Activated T-cell treated with anti-CD3 and anti-CD28 coated beads for 1 hour (primary cell): ENCODE measurements at regions not wholly inside any gene's neighbourhood (a gene's known extent, or its start where the extent isn't known, plus 50 kb on each side); places are given as distances from the start of the nearest gene placed in this dataset.
"Not testable (repeated sequence)": the region's sequence is repeated elsewhere in the genome, so short reads cannot be mapped to it uniquely, and the experiment has no call there.

Experiments
- DNase-seq: peaks from one replicate; pipeline ENCODE4 v3.0.0-alpha.2; 2020; ENCODE audit warnings: low read depth

DNA sequence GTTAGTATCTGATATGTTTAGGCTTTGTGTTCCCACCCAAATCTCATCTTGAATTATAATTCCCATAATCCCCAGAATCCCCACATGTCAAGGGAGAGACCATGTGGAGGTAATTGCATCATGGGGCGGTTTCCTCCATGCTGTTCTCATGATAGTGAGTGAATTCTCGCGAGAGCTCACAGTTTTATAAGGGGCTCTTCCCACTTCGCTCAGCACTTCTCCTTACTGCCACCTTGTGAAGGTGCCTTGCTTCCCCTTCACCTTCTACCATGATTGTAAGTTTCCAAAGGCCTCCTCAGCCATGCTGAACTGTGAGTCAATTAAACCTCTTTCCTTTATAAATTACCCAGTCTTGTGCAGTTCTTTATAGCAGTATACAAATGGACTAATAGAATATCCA, 371.9 kb upstream of the CCDC54 start:
- not testable (repeated sequence) for DNase-seq

DNA sequence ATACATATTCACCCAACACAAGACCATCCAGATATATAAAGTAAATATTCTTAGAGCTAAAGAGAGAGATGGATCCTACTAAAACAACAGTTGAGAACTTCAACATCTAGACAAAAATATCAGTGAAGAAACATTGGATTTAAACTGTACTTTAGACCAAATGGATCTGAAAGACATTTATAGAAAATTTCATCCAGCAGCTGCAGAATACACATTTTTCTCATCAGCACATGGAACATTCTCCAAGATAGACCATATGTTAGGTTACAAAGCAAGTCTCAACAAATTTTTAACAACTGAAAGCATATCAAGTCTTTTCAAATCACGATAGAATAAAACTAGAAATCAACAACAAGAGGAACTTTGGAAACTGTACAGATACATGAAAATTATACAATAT, 369.0 kb upstream of the CCDC54 start:
- no peak for DNase-seq

DNA sequence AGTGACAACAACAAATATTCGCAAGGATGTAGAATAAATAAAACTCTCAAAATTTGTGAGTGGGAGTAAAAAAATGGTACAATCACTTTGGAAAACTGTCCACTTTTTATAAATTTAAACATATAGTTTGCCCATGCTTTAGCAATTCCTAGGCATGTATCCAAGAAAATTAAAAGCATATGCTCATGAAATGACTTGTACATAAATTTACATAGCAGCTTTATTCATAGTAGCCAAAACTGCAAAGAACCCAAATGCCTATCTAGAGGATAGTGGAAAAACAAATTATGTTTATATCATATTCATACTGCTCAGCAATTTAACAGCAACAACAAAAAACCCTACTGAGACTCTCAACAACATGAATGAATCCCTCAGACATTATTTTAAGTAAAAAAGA, 363.6 kb upstream of the CCDC54 start:
- DNase-seq, result no peak

DNA sequence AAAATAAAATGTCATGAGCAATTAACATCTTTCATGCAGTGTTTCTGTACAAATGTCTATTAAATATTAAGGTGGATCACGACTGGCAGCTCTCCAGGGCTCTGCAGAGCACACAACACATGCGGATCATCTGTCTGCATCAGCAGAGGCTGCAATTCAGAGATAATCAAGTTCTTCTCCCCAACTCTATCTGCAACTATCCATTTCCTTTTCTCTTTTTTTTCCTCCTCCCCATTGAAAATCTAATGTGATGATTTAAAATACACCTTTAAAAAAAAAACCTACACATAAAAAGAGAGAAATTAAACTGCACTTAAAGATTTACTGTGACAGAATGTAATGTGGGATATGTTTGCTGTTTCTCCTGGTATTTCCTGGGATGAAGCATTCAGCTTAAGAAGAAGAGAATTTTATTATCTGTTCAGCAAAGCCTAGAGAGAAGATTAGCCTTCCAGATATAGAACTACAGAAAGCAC, 352.6 kb upstream of the CCDC54 start:
- DNase-seq, result no peak

DNA sequence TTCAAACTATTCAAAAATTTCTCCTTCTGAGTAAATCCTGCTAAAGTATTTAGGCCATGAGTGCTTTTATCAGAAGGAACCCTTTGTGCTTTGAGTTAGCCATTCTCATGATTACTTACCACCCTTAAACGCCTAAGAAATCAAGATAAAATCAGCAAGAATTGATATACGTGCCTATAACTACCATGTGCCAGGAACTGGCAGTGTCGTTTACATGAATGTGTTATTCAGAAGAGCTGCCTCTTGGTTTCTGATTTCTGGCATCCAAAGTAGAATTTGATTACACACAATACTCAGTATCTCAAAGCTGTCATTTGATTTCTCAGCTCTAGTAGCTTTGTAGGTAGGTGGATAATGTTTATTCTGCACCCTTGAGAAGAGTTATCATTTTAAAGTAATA, 351.3 kb upstream of the CCDC54 start:
- DNase-seq, result no peak

DNA sequence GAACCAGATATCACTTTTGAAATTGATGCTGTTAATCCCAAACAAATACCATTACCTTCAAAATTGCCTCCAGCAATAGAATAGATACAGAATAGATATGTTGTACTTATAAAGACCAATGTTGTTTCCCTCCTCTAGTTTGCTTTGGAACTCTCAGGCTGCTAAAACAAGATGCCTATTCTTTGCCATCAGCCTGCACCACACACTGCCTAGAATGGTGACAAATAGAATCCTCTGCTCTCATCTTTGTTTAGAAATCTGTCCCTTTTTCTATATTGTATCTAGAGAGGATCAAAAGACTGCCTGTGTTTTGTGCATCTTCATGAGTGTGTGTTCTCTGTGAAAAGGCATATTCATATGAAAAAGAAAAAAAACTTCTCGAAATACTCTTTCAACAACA, 349.2 kb upstream of the CCDC54 start:
- no peak for DNase-seq

DNA sequence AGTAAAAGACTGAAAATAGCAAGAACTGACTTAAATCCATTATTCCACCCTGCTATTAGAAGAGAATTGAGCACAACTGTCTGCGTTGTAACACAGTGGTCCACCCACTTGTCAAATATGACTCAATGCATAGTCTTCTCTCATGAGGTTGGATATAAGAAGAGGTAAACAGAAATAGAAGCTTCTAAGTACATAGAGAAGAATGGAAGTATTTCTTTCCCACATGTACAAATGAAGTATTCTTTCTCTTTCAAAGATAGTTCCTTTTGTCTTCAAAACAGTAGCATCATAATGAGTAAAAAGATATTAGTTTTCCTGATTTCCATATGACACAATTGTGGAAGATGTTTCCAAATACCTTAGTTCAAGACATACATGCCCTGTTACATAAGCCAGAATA, 348.6 kb upstream of the CCDC54 start:
- no peak for DNase-seq

DNA sequence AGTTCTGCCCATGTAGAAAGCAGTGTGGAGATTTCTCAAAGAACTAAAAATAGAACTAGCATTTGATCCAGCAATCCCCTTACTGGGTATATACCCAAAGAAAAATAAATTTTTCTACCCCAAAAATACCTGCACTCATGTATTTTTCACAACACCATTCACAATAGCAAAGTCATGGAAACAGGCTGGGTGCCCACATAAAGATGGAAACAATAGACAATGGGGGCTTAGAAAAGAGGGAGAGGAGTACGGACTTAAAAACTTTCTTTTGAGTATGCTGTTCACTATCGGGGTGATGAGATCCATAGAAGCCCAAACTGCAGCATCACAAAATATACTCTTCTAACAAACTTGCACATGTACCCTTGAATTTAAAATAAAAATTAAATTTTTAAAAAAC, 345.1 kb upstream of the CCDC54 start:
- DNase-seq, result no peak

DNA sequence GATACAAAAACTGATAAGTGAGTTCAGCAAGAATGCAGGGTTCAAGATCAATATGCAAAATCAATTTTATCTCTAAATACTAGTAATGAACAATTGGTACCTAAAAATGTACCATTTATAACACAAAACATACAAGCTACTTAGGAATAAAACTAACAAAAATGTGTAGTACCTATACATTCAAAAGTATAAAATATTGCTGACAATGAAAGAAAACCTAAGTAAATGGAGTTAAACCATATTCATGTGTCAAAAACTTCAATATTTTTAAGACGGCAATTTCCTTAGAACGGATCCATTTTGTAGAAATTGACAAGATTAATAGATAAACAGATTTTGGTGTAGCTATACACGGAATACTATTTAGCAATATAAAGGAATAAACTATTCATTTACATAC, 343.1 kb upstream of the CCDC54 start:
- DNase-seq, result no peak

DNA sequence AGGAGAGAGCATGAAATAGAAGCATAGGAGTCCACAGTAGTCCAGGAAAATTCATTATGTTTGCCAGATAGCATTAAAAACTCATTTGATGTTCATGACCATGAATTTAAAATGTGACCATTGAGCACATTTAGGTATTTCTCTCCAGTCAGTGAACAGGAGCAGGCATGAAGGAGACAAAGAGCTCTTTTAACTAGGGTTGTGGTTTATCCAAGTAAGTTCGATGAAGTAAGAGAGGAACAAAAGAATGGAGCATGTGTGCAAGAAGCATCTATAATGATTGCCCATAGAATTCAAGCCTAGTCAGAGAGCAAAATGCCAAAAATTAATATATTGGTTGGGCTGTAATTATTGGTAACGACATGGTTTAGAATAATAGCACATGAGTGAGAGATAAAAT, 342.1 kb upstream of the CCDC54 start:
- DNase-seq, result no peak

DNA sequence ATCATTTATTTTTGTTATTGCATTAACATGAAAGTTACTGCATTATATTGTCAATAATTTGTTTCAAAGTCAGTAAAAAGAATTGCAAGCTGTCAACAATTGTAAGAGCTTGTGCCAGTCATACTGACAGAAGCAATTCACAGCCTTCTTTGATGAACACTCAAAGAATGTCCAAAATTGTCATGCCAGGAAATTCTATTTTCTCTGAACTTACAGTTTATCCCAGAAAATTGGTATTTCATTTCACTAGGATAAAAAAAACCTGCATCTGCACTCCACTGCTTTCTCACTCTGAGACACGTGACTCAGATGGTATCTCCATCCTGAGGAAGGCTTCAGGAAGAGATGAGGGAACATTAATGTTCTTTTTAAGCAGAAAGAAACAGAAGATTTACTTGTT, 332.6 kb upstream of the CCDC54 start:
- DNase-seq, result no peak

DNA sequence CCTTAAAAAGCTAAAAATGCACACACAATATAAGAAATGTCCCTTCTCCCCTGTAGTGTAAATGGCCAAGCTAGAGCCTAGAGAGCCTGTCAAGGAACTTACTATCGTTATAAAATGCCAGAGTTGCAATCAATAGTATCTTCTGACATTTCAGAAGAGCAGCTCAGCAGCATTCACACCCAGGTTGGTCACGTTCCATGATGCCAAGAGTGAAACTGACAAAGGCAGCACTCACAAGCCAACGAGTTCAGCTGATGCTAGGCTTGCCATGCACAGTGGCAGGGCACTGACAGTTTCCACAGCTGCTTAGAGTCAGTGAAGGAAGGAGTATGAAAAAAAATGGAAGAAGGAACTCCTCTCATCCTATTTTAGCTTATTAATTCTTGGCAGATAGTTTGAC, 331.4 kb upstream of the CCDC54 start:
- DNase-seq, result no peak

DNA sequence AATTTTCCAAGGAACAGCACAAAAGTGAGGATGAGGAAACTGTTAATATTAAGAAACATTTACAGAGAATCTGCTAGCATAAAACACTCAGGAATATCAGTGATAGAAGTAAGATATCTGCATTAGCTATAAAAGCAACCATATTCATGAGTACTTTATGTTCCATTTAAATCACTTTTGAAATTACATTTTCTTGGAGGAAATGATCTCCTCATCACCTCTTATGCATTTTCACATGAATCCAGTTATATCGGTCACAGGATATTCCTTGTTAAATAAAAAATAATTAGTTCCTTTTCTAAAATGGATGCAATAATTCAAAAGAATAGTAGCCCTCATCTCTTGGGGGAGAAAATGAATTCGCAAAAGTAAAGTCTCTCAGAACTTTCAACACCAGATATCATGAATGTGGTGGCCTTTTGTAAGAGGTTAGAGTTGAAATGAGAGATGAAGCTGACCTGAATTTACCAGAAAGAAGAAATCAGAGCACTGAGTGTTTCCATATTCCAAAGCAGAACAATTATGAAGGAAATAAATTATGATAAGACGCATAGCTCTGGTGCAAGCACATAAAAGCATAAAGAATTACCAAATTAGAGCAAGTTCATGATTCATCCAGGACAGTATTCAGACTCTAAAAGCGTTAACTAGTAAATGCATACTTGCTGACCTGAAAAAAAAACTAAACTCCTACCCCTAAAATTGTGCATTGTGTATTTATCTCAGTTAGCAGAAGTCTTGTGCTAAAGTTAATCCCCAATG, 321.9 kb upstream of the CCDC54 start:
- DNase-seq, result no peak

DNA sequence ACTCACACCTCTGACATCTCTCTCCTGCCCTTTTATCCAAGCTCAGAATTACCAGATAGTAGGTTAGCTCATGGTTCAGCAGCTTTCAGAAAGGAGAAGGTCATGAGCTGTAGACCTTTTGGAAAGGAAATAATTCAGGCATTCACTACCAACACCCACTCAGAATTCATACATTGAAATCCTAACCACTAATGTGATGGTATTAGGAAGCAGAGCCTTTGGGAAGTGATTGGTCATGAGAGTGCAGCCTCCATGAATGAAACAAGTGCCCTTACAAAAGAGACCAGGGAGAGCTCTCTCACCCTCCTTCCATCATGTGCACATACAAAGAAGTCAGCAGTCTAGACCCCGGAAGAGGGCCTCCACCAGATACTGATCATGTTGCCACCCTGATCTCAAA, 315.8 kb upstream of the CCDC54 start:
- no peak for DNase-seq

DNA sequence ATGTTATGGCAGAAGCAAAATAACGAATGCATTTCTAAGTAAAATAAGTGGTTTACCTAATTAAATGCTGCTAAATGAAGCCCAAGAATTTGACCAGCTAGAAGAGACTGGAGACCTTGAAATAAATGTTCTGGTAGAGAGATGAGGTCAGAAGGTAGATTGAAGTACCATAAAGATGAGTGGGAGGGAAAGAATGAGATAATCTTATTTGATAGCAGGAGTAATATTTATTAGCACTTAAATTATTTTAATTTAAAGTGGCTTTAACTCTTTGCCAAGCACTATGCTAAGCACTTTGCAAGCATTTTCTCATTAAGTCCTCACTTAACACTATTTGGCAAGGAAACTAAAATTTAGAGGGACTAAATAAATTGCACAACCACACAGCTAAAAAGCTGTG, 314.9 kb upstream of the CCDC54 start:
- no peak for DNase-seq

DNA sequence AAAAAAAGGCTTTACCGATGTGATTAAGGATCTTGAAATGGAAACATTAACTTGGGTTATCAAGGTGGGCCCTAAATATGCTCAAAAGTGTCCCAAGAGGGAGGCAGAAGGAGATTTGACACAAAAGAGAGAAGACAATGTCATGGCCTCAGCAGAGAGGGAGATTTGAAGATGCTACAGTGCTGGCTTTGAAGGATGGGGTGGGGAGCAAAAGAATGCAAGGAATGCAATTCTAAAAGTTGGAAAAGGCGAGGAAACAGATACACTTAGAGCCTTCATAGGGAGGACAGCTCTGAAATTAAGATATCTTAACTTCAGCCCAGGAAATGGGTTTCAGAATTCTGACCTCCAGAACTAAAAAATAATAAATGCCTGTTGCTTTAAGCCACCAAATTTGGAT, 314.5 kb upstream of the CCDC54 start:
- DNase-seq, result no peak

DNA sequence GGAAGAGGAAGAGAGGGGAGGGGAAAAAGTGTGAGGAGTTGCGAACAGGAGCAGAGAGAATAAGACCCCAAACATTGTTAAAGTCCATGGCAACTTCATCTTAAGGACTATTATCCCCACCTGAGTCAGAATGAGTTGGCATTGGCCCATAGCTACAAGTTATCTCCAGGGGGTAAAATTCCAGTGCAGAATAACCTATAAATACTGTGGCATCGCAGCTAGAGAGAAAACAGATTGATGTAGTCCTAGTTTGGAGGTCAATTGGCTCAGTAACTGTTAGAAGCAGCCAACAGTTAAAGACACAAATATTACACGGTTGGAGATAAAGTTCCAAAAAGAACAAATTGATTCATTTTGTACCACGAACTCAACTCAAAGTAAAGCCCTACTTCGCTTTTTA, 313.9 kb upstream of the CCDC54 start:
- DNase-seq, result no peak

DNA sequence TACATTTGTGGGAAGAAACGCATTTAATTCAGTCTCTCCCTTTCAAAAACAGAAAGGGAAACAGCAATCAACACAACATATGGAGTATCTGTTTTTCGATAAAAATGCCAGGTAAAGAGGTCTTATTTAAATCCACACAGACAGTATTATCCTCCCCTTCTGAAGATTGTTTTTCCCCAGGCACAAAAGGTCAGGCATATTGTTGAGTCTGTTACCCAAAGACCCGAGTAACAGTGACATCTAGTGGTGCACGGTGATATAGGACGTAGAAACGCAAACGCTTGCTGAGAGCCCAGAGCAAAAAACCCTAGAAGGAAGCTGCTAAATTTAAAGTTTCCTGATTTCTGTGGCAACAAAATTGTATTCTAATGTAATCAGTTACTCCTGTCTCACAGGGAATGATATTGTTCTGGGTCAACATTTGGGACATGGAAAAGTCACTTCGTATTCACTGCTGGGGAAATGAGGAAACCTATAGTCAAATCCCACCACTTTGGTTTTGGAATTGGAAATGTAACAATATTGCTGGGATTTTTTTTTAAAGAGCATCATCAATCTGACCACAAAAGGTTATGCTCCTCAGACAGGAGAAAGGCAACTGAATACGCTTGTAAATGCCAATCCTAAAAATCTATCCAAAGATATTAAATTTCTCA, 312.7 kb upstream of the CCDC54 start:
- DNase-seq, result peak; percentile 33

DNA sequence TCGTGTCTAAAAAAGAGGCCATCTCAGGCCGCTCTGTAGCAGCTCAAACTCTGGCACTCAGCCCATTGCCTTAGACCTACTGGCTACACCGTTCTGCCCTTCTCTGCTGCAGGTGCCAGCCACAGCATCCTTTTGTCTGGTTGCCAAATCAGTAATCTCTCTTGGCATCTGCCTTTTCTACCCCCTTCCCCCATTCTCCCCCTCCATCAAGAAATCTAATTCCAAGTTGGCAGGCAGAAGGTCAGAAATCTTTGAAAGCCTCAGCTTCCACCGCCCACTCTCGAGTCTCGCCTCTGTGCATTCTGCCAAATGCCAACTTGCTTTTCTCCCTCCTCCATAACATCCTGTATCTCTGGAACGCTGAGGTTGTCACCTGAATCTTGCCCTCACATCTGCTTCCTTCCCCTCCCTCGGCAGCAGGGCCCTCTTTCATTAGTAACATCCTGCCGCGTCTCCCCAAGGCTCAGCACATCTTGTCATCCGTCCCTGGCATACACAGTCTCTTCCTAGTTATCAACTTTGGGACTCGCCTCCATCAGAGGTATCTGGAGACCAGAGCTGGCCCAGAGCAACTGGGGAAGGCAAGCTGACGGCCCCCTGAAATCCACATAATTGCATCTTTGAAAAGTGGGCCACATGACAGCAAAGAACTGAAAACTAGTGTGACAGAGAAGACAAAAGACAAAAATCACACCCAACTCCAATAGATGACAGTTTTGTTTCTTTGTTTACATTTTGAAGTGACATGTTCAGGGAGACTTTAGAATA, 312.0 kb upstream of the CCDC54 start:
- no peak for DNase-seq

DNA sequence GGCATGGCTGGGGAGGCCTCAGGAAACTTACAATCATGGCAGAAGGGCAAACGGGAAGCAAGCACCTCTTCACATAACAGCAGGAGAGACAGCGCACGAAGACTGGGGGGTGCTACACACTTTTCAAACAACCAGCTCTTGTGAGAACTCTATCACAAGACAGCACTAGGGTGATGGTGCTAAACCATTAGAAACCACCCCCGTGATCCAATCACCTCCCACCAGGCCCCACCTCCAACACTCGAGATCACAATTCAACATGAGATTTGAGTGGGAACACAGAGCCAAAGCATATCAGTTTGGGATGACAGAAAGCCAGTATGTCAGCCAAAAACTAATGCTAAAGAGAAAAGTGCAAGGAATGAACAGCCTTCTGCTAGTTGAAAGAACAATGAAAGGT, 309.8 kb upstream of the CCDC54 start:
- DNase-seq, result no peak

DNA sequence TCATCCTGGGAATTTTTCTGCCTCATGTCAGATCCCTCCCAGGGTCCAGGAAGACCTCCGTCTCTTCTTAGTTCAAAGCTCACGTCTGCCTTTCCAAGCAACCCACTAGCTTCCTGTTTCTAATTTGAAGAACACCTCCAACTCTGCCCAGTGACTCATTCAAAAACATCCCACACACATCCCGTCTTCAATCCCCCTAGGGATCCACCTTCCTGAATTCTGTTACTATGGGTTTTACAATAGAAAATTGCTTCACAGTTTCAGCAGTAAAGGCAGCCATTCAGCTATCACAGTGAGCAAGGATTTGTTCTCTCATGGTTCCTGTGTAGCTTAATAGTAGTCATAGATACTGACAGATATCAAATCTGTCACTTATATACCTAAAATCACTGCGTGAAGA, 308.3 kb upstream of the CCDC54 start:
- no peak for DNase-seq

DNA sequence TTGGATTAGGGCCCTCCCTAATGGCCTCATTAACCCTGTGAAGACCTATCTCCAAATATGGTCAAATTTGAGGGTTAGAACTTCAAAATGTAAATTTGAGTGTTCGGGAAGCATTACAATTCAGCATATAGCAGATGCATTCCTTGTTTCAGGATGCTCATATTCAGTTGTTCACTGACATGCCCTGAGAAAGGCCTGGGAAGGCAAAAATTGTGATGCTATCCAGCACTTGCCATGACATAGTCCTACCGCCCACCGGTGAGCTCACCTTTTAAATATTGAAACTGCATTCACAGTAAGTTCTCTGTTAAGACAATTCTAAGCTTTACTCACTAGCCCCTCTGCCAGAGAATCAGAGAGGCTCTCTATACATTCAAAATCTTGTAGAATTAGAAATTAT, 300.3 kb upstream of the CCDC54 start:
- no peak for DNase-seq

DNA sequence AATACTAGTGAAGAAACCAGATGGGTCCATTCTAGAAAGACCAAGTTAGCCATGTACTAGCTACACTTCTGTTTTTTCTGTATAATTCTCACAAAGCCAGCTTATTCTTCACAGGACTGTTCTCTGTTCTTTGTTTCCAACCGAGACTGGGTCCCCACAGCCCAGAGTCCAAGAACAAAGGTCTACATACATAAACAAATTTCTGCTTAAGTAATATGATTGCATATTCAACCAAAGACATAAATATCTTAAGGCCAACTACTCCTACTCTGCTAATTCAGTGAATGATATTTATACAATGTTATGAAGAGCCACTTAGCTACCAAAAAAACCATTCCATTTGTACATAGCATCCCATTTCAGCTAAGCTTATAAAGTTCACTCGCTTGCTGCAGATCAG, 299.8 kb upstream of the CCDC54 start:
- no peak for DNase-seq
